A673 (cell line): ENCODE measurements at regions not wholly inside any gene's neighbourhood (a gene's known extent, or its start where the extent isn't known, plus 50 kb on each side); places are given as distances from the start of the nearest gene placed in this dataset.

ENCODE experiments used
- EZH2 ChIP-seq: fragments of 200-600 bp; sonication (generic); IDR thresholded peaks from 2 replicates; pipeline ENCODE4 v1.6.1; 2017; ENCODE audit warnings: borderline replicate concordance, low read depth, mild to moderate bottlenecking, mixed read lengths, antibody characterized with exemption, low read length; ENCODE audit not compliant: poor library complexity, severe bottlenecking
- TF ChIP-seq, protein P1 (sequence below): fragments of 300-800, 200-600 bp; sonication (generic); conservative IDR thresholded peaks from 2 replicates; pipeline ENCODE4 v1.5.1; 2017; ENCODE audit warnings: low read depth, mild to moderate bottlenecking, antibody characterized with exemption, low read length, moderate library complexity, mixed read lengths

DNA sequence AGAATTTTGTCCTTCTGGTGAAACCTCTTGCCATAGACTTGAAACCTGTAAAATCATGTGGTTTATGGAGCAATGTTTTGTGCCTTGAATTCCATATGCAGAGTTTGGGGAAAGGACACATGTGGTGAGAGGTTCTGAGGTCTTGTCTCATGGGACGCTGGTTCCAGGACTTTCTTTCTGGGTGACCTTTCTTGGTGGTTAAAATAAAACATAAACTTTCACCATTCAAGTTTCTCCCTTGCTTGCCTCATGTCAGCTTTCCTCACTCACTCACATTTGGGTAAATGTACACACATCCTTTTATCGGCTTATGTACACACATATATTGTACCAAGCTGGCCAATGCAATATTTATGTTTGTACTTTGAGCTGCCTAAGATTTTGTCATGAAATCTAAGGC is 144.9 kb upstream of the CELF2 start:
- TF ChIP-seq, protein P1, sequence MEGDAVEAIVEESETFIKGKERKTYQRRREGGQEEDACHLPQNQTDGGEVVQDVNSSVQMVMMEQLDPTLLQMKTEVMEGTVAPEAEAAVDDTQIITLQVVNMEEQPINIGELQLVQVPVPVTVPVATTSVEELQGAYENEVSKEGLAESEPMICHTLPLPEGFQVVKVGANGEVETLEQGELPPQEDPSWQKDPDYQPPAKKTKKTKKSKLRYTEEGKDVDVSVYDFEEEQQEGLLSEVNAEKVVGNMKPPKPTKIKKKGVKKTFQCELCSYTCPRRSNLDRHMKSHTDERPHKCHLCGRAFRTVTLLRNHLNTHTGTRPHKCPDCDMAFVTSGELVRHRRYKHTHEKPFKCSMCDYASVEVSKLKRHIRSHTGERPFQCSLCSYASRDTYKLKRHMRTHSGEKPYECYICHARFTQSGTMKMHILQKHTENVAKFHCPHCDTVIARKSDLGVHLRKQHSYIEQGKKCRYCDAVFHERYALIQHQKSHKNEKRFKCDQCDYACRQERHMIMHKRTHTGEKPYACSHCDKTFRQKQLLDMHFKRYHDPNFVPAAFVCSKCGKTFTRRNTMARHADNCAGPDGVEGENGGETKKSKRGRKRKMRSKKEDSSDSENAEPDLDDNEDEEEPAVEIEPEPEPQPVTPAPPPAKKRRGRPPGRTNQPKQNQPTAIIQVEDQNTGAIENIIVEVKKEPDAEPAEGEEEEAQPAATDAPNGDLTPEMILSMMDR, result no peak
- TF ChIP-seq EZH2, result no peak
